Germinal center (tissue), 1 donor: ENCODE measurements at regions not wholly inside any gene's neighbourhood (a gene's known extent, or its start where the extent isn't known, plus 50 kb on each side); places are given as distances from the start of the nearest gene placed in this dataset.
A peak's percentile ranks its signal among the peaks of the same experiment; 100 is the strongest.

Experiments
- DNase-seq: peaks from one replicate; pipeline ENCODE4 v3.0.0; 2012; ENCODE audit warnings: mixed read lengths, low spot score

GRCh38 chr1:110816945-110817344, 56.0 kb upstream of the CD53 start:
- DNase-seq, result no peak

- DNase-seq, result no peak
These were observed 61.4 kb upstream of the CD53 start for GRCh38 chr1:110811529-110811928.

- DNase-seq, result no peak
These were observed 72.9 kb upstream of the CD53 start for GRCh38 chr1:110800079-110800478.

- no peak for DNase-seq
These were observed 74.2 kb upstream of the CD53 start for GRCh38 chr1:110798691-110799256.

- DNase-seq, result no peak
These were observed 84.3 kb upstream of the CD53 start for GRCh38 chr1:110788673-110789072.

GRCh38 chr1:110787328-110788071, 85.4 kb upstream of the CD53 start:
- peak; percentile 74 for DNase-seq

GRCh38 chr1:110786802-110787327, 86.1 kb upstream of the CD53 start:
- peak; percentile 22 for DNase-seq

GRCh38 chr1:110785612-110786011, 87.3 kb upstream of the CD53 start:
- DNase-seq, result no peak

GRCh38 chr1:110785055-110785454, 87.9 kb upstream of the CD53 start:
- no peak for DNase-seq

GRCh38 chr1:110783292-110783918, 89.5 kb upstream of the CD53 start:
- DNase-seq, result peak; percentile 76

GRCh38 chr1:110781525-110781924, 91.4 kb upstream of the CD53 start:
- no peak for DNase-seq

- peak; percentile 77 for DNase-seq
These were observed 92.1 kb upstream of the CD53 start for GRCh38 chr1:110780600-110781484.

GRCh38 chr1:110779636-110780035, 93.3 kb upstream of the CD53 start:
- DNase-seq, result no peak

- no peak for DNase-seq
These were observed 94.1 kb upstream of the CD53 start for GRCh38 chr1:110778821-110779220.

GRCh38 chr1:110777228-110777627, 95.7 kb upstream of the CD53 start:
- DNase-seq, result no peak

GRCh38 chr1:110774398-110774797, 98.5 kb upstream of the CD53 start:
- no peak for DNase-seq

- no peak for DNase-seq
These were observed 99.1 kb upstream of the KCNA3 start for GRCh38 chr1:110773813-110774212.

- DNase-seq, result no peak
These were observed 96.7 kb upstream of the KCNA3 start for GRCh38 chr1:110771245-110772022.

GRCh38 chr1:110770832-110771231, 96.1 kb upstream of the KCNA3 start:
- no peak for DNase-seq

- DNase-seq, result no peak
These were observed 93.9 kb upstream of the KCNA3 start for GRCh38 chr1:110768605-110769004.

GRCh38 chr1:110766336-110766647, 91.6 kb upstream of the KCNA3 start:
- DNase-seq, result no peak
